ENCODE measurements at regions not wholly inside any gene's neighbourhood (a gene's known extent, or its start where the extent isn't known, plus 50 kb on each side); places are given as distances from the start of the nearest gene placed in this dataset.

- Histone ChIP-seq H3K9me3 (no peaks in the 10 kb centered on the region), H3K27me3 (ENCODE audit: low read depth) (no peaks in the 10 kb centered on the region), H3K4me3 (no peak overlapping the region), H3K4me1 (no peaks in the 10 kb centered on the region), H3K36me3 (replicated peaks) (no peaks in the 10 kb centered on the region)
- in situ Hi-C loops (cut with MboI; ENCODE audit: low sequenced_read_pairs), result no loop called here
- no peak for DNase-seq (ENCODE audit: low spot score in 2 of 2)
Measured at GRCh38 chr1:60415696-60416095, 342.1 kb upstream of the C1orf87 start.

GRCh38 chr1:60413091-60413490 is 339.5 kb upstream of the C1orf87 start:
- Histone ChIP-seq H3K36me3 (replicated peaks) (no peaks in the 10 kb centered on the region), H3K4me1 (no peaks in the 10 kb centered on the region), H3K4me3 (no peak overlapping the region), H3K9me3 (no peaks in the 10 kb centered on the region), H3K27me3 (ENCODE audit: low read depth) (no peaks in the 10 kb centered on the region)
- DNase-seq (ENCODE audit: low spot score in 2 of 2), result no peak
- in situ Hi-C loops (cut with MboI; ENCODE audit: low sequenced_read_pairs), result no loop called here

DNA sequence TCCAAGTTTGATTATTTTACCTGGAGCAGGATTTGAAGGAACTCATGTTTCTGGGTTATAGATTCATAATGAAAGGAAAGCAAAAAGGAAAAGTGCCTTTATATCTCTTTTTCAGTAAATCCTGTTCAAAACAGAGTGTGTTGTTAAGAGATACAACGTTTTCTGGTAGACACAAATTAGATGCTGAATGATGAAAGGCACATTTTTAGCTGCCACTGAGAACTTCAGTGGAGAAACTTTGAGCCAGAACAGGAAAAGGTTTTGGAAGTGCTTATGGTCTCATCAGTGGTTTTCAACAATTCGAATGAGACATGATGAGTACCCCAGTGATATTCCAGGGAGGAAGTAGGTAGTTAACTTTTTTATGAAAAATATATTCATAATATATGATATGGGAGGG is 338.0 kb upstream of the C1orf87 start:
- H3K9me3 ChIP-seq, result no peaks in the 10 kb centered on the region
- H3K4me3 ChIP-seq, result no peak overlapping the region
- H3K27me3 ChIP-seq (ENCODE audit: low read depth), result no peaks in the 10 kb centered on the region
- DNase-seq (ENCODE audit: low spot score in 2 of 2), result no peak
- H3K4me1 ChIP-seq, result no peaks in the 10 kb centered on the region
- in situ Hi-C loops (cut with MboI; ENCODE audit: low sequenced_read_pairs), result no loop called here
- H3K36me3 ChIP-seq (replicated peaks), result no peaks in the 10 kb centered on the region

DNA sequence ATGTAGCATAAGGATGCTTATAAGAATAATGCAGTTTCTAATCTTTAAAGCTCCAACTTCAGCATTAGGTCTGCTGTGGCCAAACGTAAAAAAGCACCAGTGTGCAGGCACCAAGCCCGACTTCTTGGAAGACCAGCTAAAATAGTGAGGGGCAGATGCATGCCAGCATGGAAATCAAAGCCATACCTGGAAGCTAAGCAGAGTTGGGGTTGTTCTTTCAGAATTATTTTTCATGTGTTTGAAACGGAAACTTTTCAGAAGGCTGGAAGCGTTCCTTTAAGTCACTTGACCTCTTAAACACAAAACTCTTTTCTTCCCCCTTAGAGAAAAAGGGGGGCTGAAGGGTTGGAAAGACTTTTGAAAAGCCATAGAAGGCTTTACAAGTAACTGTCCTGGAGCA is 329.2 kb upstream of the C1orf87 start:
- H3K4me3 ChIP-seq, result no peak overlapping the region
- in situ Hi-C loops (cut with MboI; ENCODE audit: low sequenced_read_pairs), result no loop called here
- no peaks in the 10 kb centered on the region for H3K9me3 ChIP-seq
- H3K27me3 ChIP-seq (ENCODE audit: low read depth), result 0 out of 2 replicates have a peak, but pooled peaks cover 3% of the 10 kb centered on the region
- DNase-seq (ENCODE audit: low spot score in 2 of 2), result no peak
- H3K4me1 ChIP-seq, result no peaks in the 10 kb centered on the region
- no peaks in the 10 kb centered on the region for H3K36me3 ChIP-seq (replicated peaks)

GRCh38 chr1:60402216-60402615 is 328.6 kb upstream of the C1orf87 start:
- H3K4me1 ChIP-seq, result no peaks in the 10 kb centered on the region
- H3K9me3 ChIP-seq, result no peaks in the 10 kb centered on the region
- no peak for DNase-seq (ENCODE audit: low spot score in 2 of 2)
- no peaks in the 10 kb centered on the region for H3K36me3 ChIP-seq (replicated peaks)
- 0 out of 2 replicates have a peak, but pooled peaks cover 3% of the 10 kb centered on the region for H3K27me3 ChIP-seq (ENCODE audit: low read depth)
- in situ Hi-C loops (cut with MboI; ENCODE audit: low sequenced_read_pairs), result no loop called here
- H3K4me3 ChIP-seq, result no peak overlapping the region

DNA sequence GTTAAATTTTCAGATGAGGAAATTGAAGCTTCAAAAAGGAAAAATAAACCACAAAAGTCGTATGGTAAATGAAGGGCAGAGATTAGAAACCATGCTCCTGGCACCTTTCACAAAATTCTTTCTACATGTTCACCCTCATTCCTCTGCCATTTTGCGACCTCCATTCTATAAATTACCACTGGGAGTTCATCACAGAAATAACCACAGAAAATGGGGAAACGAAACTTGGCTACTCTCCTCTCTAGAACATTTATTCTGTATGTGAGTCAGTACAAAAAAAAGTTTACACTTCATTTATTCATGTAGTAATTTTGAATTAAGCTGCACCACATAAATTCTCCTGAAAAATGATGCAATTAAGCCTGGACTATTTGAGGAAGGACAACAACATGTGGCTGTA is 320.9 kb upstream of the C1orf87 start:
- no peaks in the 10 kb centered on the region for H3K4me1 ChIP-seq
- no peaks in the 10 kb centered on the region for H3K36me3 ChIP-seq (replicated peaks)
- H3K27me3 ChIP-seq (ENCODE audit: low read depth), result no peaks in the 10 kb centered on the region
- no peak overlapping the region for H3K4me3 ChIP-seq
- DNase-seq (ENCODE audit: low spot score in 2 of 2), result no peak
- H3K9me3 ChIP-seq, result no peaks in the 10 kb centered on the region
- in situ Hi-C loops (cut with MboI; ENCODE audit: low sequenced_read_pairs), result no loop called here

DNA sequence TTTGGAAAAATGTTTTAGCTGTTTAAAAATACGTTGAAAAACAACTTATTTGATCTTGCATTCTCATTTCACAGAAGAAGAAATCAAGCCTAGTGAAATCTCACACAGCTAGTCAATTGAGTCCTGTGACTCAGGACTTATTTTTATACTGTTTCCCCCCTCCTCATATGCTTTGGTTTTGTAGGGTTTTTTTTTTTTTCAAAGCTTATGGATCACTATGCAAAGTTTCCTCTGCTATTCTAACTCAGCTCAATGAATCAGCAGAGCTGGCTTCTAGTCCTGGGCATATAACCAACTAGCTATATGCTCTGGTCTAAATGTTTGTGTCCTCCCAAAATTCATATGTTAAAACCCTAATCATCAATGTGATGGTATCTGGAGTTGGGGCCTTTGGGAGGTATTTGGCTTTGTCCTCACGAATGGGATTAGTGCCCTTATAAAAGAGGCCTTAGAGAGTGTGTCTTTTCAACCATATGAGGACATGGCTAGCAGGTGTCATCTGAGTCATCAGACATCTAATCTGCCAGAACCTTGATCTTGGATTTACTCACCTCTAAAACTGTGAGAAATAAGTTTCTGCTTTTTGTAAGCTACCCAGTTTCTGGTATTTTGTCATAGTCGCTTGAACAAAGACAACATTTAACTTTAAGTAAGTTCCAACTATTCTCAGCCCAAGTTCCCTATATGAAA is 317.2 kb upstream of the C1orf87 start:
- in situ Hi-C loops (cut with MboI; ENCODE audit: low sequenced_read_pairs), result no loop called here
- DNase-seq (ENCODE audit: low spot score in 2 of 2), result no peak
- H3K4me3 ChIP-seq, result no peak overlapping the region
- no peaks in the 10 kb centered on the region for H3K4me1 ChIP-seq
- H3K27me3 ChIP-seq (ENCODE audit: low read depth), result no peaks in the 10 kb centered on the region
- no peaks in the 10 kb centered on the region for H3K9me3 ChIP-seq
- H3K36me3 ChIP-seq (replicated peaks), result no peaks in the 10 kb centered on the region

- DNase-seq (ENCODE audit: low spot score in 2 of 2), result no peak
- in situ Hi-C loops (cut with MboI; ENCODE audit: low sequenced_read_pairs), result no loop called here
- no peaks in the 10 kb centered on the region for H3K9me3 ChIP-seq
- no peaks in the 10 kb centered on the region for H3K27me3 ChIP-seq (ENCODE audit: low read depth)
- no peaks in the 10 kb centered on the region for H3K36me3 ChIP-seq (replicated peaks)
- H3K4me3 ChIP-seq, result no peak overlapping the region
- no peaks in the 10 kb centered on the region for H3K4me1 ChIP-seq
Measured at GRCh38 chr1:60388092-60388987, 314.8 kb upstream of the C1orf87 start.

DNA sequence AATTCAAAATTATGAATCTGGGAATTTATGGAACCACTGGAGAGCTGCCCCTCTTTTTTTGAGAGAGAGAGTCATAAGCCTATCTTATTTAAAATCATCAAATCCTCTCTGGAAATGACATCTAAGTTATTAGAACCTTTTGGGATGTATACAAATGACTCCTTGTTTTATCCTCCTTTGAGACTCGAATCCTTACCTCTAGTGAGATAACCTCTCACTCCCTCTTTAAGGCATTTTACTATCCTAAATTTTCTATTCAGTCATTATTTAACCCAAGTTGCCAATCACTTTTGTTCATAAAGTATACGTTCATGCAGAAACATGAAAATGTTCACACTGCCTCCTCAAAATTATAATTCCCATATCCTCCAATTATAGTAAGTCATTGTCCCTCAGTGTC is 313.6 kb upstream of the C1orf87 start:
- Histone ChIP-seq H3K36me3 (replicated peaks) (no peaks in the 10 kb centered on the region), H3K4me1 (no peaks in the 10 kb centered on the region), H3K9me3 (no peaks in the 10 kb centered on the region), H3K4me3 (no peak overlapping the region), H3K27me3 (ENCODE audit: low read depth) (no peaks in the 10 kb centered on the region)
- DNase-seq (ENCODE audit: low spot score in 2 of 2), result no peak
- in situ Hi-C loops (cut with MboI; ENCODE audit: low sequenced_read_pairs), result no loop called here

DNA sequence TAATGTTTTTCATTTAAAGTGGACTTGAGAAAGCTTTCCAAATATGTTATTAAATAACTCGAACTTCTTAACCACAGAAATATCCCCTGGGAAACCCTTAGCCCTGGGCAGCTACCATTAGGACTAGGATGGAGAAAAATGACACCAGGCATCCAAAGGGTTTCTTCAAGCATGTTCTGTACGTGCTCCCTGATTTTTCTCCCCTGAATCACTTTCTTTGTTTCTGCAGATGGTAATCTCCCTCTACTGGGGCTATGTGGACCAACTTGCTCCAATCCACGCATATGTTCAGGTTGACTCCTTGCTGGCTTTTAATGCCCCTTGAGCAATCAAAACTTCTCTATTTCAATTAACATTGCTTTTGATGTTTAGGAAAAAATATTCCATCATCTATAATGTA is 312.7 kb upstream of the C1orf87 start:
- no peak for DNase-seq (ENCODE audit: low spot score in 2 of 2)
- no peaks in the 10 kb centered on the region for H3K36me3 ChIP-seq (replicated peaks)

GRCh38 chr1:60376196-60376595 is 302.6 kb upstream of the C1orf87 start:
- no peak for DNase-seq (ENCODE audit: low spot score in 2 of 2)
- Histone ChIP-seq H3K9me3 (no peaks in the 10 kb centered on the region), H3K4me1 (no peaks in the 10 kb centered on the region), H3K4me3 (no peak overlapping the region), H3K27me3 (ENCODE audit: low read depth) (no peaks in the 10 kb centered on the region), H3K36me3 (replicated peaks) (no peaks in the 10 kb centered on the region)
- in situ Hi-C loops (cut with MboI; ENCODE audit: low sequenced_read_pairs), result no loop called here

More for the DNA sequence above, 312.7 kb upstream of the C1orf87 start:
- H3K4me3 ChIP-seq, result no peak overlapping the region
- in situ Hi-C loops (cut with MboI; ENCODE audit: low sequenced_read_pairs), result no loop called here
- H3K27me3 ChIP-seq (ENCODE audit: low read depth), result no peaks in the 10 kb centered on the region
- no peaks in the 10 kb centered on the region for H3K9me3 ChIP-seq
- H3K4me1 ChIP-seq, result no peaks in the 10 kb centered on the region

- no peak overlapping the region for H3K4me3 ChIP-seq
- no peaks in the 10 kb centered on the region for H3K9me3 ChIP-seq
- H3K4me1 ChIP-seq, result no peaks in the 10 kb centered on the region
- no peaks in the 10 kb centered on the region for H3K36me3 ChIP-seq (replicated peaks)
- no peak for DNase-seq (ENCODE audit: low spot score in 2 of 2)
- in situ Hi-C loops (cut with MboI; ENCODE audit: low sequenced_read_pairs), result no loop called here
- no peaks in the 10 kb centered on the region for H3K27me3 ChIP-seq (ENCODE audit: low read depth)
Measured at GRCh38 chr1:60374537-60374936, 301.0 kb upstream of the C1orf87 start.

GRCh38 chr1:60367532-60367931 is 294.0 kb upstream of the C1orf87 start:
- DNase-seq (ENCODE audit: low spot score in 2 of 2), result no peak
- H3K9me3 ChIP-seq, result no peaks in the 10 kb centered on the region
- in situ Hi-C loops (cut with MboI; ENCODE audit: low sequenced_read_pairs), result no loop called here
- H3K27me3 ChIP-seq (ENCODE audit: low read depth), result no peaks in the 10 kb centered on the region
- H3K4me3 ChIP-seq, result no peak overlapping the region
- H3K4me1 ChIP-seq, result no peaks in the 10 kb centered on the region
- H3K36me3 ChIP-seq (replicated peaks), result no peaks in the 10 kb centered on the region

DNA sequence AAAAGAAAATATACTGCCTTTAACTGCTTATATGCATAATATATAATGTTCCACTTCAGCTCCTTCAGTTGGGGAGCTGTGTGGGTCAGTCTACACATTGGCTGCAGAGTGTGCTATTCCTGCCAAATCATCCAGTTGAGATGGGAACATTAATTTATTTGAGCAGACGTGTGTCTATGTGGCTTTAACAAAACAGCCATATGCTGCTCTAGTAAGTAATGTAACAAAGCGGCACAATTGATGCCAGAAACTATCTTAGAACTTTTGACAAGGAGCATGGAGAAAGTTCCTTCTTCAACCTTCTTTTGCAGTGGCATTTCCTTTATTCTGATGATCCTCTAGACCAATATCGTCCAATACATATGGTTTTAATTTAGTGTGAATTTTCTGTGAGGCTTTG is 285.9 kb upstream of the C1orf87 start:
- Histone ChIP-seq H3K9me3 (no peaks in the 10 kb centered on the region), H3K4me3 (no peak overlapping the region), H3K36me3 (replicated peaks) (no peaks in the 10 kb centered on the region), H3K27me3 (ENCODE audit: low read depth) (no peaks in the 10 kb centered on the region), H3K4me1 (no peaks in the 10 kb centered on the region)
- no peak for DNase-seq (ENCODE audit: low spot score in 2 of 2)
- in situ Hi-C loops (cut with MboI; ENCODE audit: low sequenced_read_pairs), result no loop called here
